HG03196 (cell line): ENCODE measurements at regions not wholly inside any gene's neighbourhood (a gene's known extent, or its start where the extent isn't known, plus 50 kb on each side); places are given as distances from the start of the nearest gene placed in this dataset.
"Not testable (repeated sequence)": the region's sequence is repeated elsewhere in the genome, so short reads cannot be mapped to it uniquely, and the experiment has no call there.

Source experiments
- ATAC-seq: cut with Tn5 transposase; IDR thresholded peaks from one replicate; pipeline ENCODE4 v1.9.1; 2021; ENCODE audit not compliant: unreplicated experiment

- no peak for ATAC-seq
Observed at GRCh38 chr5:45038366-45038987, 229.7 kb downstream of the MRPS30 start.

GRCh38 chr5:45042283-45042682, 233.5 kb downstream of the MRPS30 start:
- ATAC-seq = no peak

GRCh38 chr5:45057564-45057963, 248.8 kb downstream of the MRPS30 start:
- no peak for ATAC-seq

- no peak for ATAC-seq
Observed at GRCh38 chr5:45060724-45061123, 252.0 kb downstream of the MRPS30 start.

GRCh38 chr5:45062044-45062443, 253.3 kb downstream of the MRPS30 start:
- no peak for ATAC-seq

- ATAC-seq = no peak
Observed at GRCh38 chr5:45081082-45081481, 272.3 kb downstream of the MRPS30 start.

GRCh38 chr5:45089870-45090269, 281.1 kb downstream of the MRPS30 start:
- no peak for ATAC-seq

- ATAC-seq = no peak
Observed at GRCh38 chr5:45093377-45093776, 284.6 kb downstream of the MRPS30 start.

- no peak for ATAC-seq
Observed at GRCh38 chr5:45094876-45095440, 286.2 kb downstream of the MRPS30 start.

- no peak for ATAC-seq
Observed at GRCh38 chr5:45098483-45098882, 289.7 kb downstream of the MRPS30 start.

- ATAC-seq = no peak
Observed at GRCh38 chr5:45101146-45101545, 292.4 kb downstream of the MRPS30 start.

GRCh38 chr5:45105491-45105994, 296.8 kb downstream of the MRPS30 start:
- no peak for ATAC-seq

- no peak for ATAC-seq
Observed at GRCh38 chr5:45109062-45109461, 300.3 kb downstream of the MRPS30 start.

GRCh38 chr5:45109636-45110035, 300.9 kb downstream of the MRPS30 start:
- no peak for ATAC-seq

- no peak for ATAC-seq
Observed at GRCh38 chr5:45110399-45110798, 301.7 kb downstream of the MRPS30 start.

- ATAC-seq = no peak
Observed at GRCh38 chr5:45113726-45114125, 305.0 kb downstream of the MRPS30 start.

- ATAC-seq = no peak
Observed at GRCh38 chr5:45132972-45133371, 324.2 kb downstream of the MRPS30 start.

- no peak for ATAC-seq
Observed at GRCh38 chr5:45162974-45163373, 354.2 kb downstream of the MRPS30 start.

GRCh38 chr5:45171563-45171962, 362.8 kb downstream of the MRPS30 start:
- ATAC-seq = no peak

GRCh38 chr5:45172634-45173033, 363.9 kb downstream of the MRPS30 start:
- ATAC-seq = not testable (repeated sequence)

- no peak for ATAC-seq
Observed at GRCh38 chr5:45179686-45180085, 370.9 kb downstream of the MRPS30 start.

GRCh38 chr5:45189042-45189441, 380.3 kb downstream of the MRPS30 start:
- no peak for ATAC-seq

- ATAC-seq = no peak
Observed at GRCh38 chr5:45189481-45189880, 380.7 kb downstream of the MRPS30 start.
